Fibroblast of the aortic adventitia (primary cell): ENCODE measurements at regions not wholly inside any gene's neighbourhood (a gene's known extent, or its start where the extent isn't known, plus 50 kb on each side); places are given as distances from the start of the nearest gene placed in this dataset.

Experiments
- DNase-seq: peaks from one replicate; pipeline ENCODE4 v3.0.0-alpha.2; 2010; ENCODE audit warnings: low read depth
- H3K4me3 ChIP-seq: 2 replicates; pipeline ENCODE4 v1.5.1; 2011; ENCODE audit warnings: low read depth, mild to moderate bottlenecking, control low read depth, low read length, moderate library complexity
- TF ChIP-seq, protein P1 (sequence below): IDR thresholded peaks from 2 replicates; pipeline ENCODE4 v1.5.1; 2011; ENCODE audit warnings: mild to moderate bottlenecking, low read length, control low read depth, inconsistent platforms; ENCODE audit not compliant: insufficient read depth

DNA sequence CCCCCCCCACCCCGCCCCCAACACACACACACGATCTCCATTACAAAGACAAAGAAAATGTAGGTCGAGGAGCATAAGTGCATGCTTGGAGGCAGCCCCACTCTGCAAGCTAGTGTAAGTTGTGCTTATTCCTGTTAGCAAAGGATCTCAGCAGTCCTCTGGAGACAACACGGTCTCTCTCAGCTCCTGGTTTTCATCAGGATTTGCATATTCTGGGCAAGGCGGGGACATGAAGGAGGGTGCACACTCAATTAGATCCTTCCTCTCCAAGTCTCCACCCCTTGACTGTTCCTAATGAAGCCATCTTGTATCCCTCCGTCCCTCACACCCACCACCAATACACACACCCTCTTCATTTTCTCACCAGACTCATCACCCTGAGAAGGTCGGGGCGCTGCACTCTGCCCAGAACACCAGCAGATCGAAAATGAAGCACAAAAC lies 63.8 kb downstream of the MRPL46 start:
- no peak overlapping the region for H3K4me3 ChIP-seq
- TF ChIP-seq, protein P1, sequence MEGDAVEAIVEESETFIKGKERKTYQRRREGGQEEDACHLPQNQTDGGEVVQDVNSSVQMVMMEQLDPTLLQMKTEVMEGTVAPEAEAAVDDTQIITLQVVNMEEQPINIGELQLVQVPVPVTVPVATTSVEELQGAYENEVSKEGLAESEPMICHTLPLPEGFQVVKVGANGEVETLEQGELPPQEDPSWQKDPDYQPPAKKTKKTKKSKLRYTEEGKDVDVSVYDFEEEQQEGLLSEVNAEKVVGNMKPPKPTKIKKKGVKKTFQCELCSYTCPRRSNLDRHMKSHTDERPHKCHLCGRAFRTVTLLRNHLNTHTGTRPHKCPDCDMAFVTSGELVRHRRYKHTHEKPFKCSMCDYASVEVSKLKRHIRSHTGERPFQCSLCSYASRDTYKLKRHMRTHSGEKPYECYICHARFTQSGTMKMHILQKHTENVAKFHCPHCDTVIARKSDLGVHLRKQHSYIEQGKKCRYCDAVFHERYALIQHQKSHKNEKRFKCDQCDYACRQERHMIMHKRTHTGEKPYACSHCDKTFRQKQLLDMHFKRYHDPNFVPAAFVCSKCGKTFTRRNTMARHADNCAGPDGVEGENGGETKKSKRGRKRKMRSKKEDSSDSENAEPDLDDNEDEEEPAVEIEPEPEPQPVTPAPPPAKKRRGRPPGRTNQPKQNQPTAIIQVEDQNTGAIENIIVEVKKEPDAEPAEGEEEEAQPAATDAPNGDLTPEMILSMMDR = no peak
- no peak for DNase-seq

DNA sequence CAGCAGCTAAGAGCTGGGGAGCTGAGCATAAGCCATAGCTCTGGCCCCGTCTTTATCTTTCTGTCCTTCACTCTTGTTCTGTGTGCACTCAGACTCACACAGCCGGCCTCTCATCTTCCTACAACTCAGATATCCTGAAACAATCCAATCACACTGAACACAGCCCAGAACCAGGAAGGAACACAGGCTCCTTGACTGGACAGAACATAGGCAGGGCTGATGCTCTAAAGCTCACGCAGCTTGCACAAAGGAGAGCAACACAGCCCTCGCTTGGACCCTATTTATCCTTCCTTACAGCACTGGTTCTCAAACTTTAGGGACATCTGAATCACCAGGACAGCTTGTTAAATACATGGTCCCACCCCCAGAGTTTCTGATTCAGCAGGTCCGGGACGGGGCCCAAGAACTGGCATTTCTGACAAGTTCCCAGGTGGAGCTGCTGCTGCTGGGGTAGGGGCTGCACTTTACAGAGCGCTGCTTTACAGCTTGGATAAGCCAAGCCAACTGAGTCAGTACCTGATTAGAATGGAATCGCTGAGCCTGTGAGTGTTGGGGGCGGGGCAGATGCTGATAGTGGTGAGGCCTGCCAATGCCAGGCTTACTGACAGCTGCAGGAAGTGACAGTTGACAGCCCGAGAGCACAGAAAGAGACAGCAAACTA lies 65.1 kb downstream of the MRPL46 start:
- H3K4me3 ChIP-seq = no peak overlapping the region
- DNase-seq = peak; percentile 17
- TF ChIP-seq, protein P1 = no peak

DNA sequence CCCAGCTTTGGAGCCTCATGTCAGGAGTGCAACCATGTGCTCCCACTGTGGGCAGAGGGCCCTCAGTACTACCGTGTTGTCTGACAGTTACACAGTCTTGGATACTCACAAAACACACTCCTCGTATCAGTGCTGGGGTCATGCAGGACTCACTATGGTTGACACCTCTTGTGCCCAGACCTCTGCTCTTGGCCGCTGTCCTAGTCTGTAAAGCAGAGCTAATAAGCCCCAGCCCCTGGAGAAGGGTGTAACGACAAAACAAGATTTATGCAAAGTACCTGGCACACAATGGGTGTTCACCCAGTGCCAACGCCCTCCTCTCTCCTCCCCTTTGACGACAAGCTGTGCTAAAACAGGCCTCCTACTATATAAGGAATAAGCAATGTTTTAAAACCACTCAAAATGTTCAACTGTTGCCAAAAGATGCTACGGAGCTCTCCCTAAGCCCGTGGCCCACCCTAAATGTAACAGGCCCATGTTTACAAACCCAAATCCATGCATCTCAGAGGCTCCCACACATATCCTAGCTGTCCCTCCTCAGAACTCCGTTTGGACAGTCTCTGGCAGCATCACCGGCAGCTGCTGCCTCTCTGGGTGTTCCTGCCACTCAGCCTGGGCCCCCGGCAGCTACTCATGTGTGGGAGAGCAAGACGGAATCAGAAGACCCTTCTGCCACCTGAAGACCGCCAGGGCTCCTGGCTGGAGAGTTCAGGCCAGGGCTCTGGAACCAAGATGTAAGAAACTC lies 65.8 kb downstream of the MRPL46 start:
- DNase-seq = peak; percentile 34
- TF ChIP-seq, protein P1 = no peak
- H3K4me3 ChIP-seq = no peak overlapping the region

DNA sequence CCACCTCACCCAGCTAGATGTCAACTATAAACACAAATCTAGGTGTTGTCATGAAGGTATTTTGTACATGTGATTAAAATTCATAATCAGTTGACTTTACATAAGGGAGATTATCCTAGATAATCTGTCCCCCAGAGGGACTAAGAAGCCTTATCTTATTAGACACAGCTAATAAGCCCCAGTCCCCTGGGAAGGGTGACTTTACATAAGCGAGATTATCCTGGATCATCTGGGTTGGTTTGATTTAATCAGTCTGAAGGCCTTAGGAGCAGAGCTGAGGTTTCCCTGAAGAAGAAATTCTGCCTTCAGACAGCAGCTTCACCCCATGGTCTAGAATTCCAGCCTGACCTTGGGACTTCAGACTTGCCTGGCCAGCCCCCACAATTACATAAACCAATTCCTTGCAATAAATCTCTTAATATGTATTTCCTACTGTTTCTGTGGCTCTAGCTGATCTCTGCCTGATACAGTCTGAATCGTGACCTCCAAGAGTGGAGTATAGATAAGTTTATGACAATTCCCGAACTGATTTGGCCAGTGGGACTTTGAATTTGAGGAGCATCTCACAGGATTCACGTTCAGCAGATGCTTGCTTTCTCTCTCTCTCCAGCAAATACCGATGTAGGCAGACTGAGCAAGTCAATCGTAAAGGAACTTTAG lies 66.5 kb downstream of the MRPL46 start:
- TF ChIP-seq, protein P1 = no peak
- no peak overlapping the region for H3K4me3 ChIP-seq
- no peak for DNase-seq

DNA sequence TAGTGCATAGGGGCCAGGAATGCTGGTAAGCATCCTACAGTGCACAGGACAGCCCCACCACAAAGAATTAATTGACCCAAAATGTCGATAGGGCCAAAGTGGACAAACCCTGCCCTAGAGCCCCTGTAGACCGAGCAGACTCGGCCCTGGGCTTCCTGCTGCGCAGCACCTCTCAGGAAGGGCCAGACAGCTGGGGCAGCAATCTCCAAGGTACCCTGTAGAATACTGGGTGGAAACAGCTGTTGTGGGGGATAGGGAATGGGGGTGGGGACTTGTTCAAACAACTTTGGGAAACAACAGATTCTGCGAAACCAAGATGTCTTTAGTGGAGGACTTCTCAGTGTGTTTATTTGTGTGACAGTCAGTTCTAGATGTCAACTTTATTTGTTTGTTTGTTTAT lies 67.1 kb downstream of the MRPL46 start:
- TF ChIP-seq, protein P1 = no peak
- no peak for DNase-seq
- H3K4me3 ChIP-seq = no peak overlapping the region

- no peak for DNase-seq
- TF ChIP-seq, protein P1 = no peak
- H3K4me3 ChIP-seq = no peak overlapping the region
These were observed 68.0 kb downstream of the MRPL46 start for GRCh38 chr15:88399021-88399685.
